Hematopoietic multipotent progenitor cell treated with erythropoietin and hydrocortisone succinate and interleukin-3 and kit ligand, for 4 days (in vitro differentiated cells): ENCODE measurements at regions not wholly inside any gene's neighbourhood (a gene's known extent, or its start where the extent isn't known, plus 50 kb on each side); places are given as distances from the start of the nearest gene placed in this dataset.
"Not testable (repeated sequence)": the region's sequence is repeated elsewhere in the genome, so short reads cannot be mapped to it uniquely, and the experiment has no call there.

Experiments
- DNase-seq: peaks from one replicate; pipeline ENCODE4 v3.0.0-alpha.2; 2015

- DNase-seq = no peak
These were observed 1260.3 kb downstream of the PLA2G4A start for GRCh38 chr1:188089015-188089414.

DNA sequence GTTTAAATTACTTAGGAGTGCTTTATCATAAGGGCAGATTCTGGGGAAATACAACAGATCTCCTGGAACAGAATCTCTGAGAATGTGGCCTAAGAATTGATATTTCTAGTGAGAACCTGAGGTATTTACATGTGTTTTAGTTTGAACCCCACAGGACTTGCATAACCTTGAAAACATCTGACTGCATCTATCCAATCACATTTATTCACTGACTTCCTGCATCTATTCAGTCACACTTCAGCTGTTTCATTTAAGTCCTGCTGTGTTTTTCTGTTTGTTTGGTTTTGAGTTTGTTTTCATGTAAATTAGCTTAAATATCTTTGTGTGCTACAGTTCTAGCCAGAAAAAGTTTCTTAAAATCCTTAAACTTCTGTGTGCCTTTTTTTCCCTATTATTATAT lies 1260.7 kb downstream of the PLA2G4A start:
- DNase-seq = no peak

- DNase-seq = no peak
These were observed 1267.8 kb downstream of the PLA2G4A start for GRCh38 chr1:188096521-188096920.

DNA sequence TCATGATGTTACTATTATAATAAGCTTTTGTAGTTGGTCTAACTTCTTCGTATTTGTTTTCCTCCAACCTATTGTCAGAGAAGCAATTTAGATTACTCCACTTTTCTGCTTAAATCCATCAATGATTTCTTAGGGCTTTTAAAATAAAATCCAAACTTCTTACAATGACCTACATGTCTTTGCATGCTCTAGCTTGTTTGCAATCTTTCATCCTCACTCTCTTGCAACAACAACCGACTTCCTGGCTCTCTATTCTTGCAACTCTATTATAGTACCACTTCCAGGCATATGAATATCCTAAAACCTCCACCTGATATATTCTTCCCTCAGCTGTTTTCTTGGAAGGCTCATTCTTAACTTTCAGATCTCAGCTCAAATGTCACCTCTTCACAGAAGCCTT lies 1288.7 kb downstream of the PLA2G4A start:
- DNase-seq = no peak

DNA sequence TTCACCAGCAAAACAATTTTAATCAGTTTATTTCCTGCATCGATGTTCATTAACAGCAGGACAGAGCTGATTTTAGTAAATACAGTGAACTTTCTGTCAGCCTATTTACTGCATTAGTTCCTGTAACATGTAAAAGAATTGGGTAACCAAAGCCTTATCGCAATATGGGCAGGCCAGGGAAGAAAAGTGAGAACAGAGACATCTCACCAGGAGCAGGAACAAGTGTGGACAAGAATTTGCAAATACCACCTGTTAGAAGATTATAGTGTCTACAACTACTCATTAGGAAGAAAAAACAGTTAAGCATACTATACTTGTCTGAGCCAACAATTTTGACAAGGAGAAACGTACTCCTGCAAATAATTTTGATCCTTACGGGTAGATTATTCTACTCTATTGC lies 1293.9 kb downstream of the PLA2G4A start:
- DNase-seq = no peak

DNA sequence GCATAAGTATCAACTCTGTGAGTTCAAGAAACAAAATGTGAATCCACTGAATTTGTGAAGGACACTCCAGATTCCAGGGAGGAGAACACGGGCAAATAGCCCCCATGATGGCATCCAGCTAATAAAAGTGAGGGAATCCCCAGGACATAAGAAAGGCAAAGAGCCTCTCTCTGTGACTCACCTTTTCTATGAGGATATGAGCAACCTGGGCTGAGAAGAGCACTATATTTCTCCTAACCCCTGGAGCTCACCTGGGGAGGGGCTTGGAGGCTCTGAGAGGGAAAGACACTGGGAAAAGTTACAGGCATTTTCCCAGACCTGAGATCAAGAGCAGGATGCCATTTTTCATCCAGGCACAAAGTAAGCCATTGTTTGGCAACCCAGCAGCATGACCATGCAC lies 1298.8 kb downstream of the PLA2G4A start:
- no peak for DNase-seq

GRCh38 chr1:188128761-188129160 lies 1300.0 kb downstream of the PLA2G4A start:
- DNase-seq = peak; percentile 4

- DNase-seq = no peak
These were observed 1301.4 kb downstream of the PLA2G4A start for GRCh38 chr1:188129856-188130838.

- DNase-seq = no peak
These were observed 1308.5 kb downstream of the PLA2G4A start for GRCh38 chr1:188137221-188137620.

GRCh38 chr1:188140958-188141357 lies 1312.2 kb downstream of the PLA2G4A start:
- no peak for DNase-seq

GRCh38 chr1:188154196-188154595 lies 1325.4 kb downstream of the PLA2G4A start:
- DNase-seq = no peak

DNA sequence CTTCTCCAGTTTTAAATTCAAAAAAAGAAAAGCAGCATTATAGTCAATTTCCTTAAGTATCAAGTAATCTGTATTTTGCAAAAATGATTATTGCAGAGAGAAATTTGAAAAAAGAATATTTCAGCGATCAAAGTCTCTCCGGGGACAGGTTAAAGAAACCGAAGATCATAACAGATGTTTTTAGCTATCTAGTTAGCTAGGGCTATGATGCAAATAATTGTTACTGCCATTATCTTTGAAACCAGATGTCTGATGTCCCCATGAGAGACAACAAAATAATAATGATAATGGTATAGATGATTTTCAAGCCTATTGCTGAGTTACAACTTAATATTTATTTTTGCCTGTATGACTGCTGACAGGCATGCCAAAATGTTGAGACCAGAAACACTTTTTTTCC lies 1326.0 kb downstream of the PLA2G4A start:
- DNase-seq = no peak

- DNase-seq = no peak
These were observed 1326.5 kb downstream of the PLA2G4A start for GRCh38 chr1:188155261-188155660.

DNA sequence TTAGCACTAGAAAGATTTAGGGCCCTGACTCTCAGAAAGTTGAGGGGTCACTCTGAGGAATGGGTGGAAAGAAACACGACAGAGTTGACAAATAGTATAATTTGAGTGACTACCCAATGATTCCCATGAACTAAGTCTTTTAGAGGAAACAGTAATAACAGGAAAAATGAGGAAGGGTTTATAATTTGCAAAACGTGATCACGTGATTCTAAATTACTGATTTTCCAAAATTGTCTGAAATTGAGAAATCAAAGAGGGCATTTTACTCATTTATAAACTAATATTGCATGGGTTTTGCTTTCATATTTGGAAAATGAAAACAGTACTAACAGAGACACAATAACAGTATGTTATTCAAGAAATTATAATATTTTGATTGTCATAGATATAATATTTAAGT lies 1335.7 kb downstream of the PLA2G4A start:
- DNase-seq = no peak

- no peak for DNase-seq
These were observed 1337.9 kb downstream of the PLA2G4A start for GRCh38 chr1:188166654-188167053.

DNA sequence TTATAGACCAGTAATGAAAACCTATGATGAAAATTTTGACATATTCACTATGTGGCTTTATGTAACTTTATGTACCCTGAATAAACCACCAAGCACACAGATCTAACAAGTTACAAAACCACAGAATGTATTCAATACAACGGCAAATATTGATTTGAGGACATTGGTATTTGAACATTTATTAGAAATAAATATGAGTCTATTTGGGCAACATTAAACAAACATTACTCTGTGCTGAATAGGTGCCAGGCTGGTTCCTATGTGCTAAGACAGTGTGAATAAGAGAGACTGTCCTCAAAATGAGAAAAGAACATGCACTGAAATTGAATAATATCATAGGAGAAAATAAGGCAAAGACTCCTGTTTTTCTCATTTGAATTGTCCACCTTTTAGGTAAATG lies 1341.2 kb downstream of the PLA2G4A start:
- DNase-seq = no peak

DNA sequence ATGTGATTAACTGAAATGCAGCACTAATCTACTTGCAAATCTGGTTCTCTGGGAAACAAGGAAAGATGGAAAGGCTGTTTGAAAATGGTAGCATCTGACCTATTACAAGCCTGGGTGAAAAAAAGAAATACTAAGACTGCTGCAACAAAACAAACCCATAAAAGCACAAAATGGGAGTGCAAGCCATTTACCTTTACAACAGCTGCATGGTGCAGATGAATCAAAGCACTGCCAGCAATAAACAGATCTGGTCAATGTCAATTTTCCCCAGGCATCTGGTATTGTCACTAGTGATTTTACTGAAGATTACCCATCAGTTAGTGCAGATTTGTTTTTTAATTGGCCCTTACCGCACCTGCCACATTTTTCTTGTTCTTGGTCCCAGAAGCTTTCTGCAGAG lies 1341.7 kb downstream of the PLA2G4A start:
- DNase-seq = no peak

- DNase-seq = no peak
These were observed 1342.2 kb downstream of the PLA2G4A start for GRCh38 chr1:188170935-188171334.

DNA sequence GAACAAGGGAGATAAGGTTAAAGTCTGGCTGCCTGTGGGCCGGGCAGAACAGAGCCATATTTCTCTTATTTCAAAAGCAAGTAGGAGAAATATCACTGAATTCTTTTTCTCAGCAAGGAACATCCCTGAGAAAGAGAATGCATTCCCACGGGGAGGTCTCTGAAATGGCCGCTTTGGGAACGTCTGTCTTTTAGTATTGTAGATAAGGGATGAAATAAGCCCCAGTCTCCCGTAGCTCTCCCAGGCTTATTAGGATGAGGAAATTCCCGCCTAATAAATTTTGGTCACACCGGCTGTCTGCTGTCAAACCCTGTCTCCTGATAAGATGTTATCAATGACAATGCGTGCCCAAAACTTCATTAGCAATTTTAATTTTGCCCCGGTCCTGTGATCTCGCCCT lies 1353.3 kb downstream of the PLA2G4A start:
- not testable (repeated sequence) for DNase-seq

- DNase-seq = peak; percentile 1
These were observed 1359.6 kb downstream of the PLA2G4A start for GRCh38 chr1:188188317-188188716.

DNA sequence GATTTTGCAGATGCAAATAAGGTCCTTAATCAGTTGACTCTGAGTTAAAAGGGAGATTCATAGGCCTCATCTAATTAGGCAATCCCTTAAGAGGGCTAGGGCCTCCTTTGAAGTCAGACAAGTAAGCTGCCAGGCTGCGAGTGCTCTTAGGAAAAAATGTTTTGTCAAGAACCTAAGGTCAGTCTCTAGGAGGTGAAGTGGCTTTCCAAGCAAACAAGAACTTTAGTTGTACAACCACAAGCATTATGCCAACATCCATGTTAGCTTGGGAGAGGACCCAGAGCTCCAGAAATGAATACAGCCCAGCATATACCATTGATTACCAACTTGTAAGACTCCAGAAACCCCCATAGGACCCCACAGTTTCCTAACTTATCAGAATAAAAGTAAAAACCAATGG lies 1366.2 kb downstream of the PLA2G4A start:
- no peak for DNase-seq

- no peak for DNase-seq
These were observed 1389.5 kb downstream of the PLA2G4A start for GRCh38 chr1:188218289-188218688.

GRCh38 chr1:188220051-188220450 lies 1391.3 kb downstream of the PLA2G4A start:
- DNase-seq = no peak

- DNase-seq = no peak
These were observed 1395.5 kb downstream of the PLA2G4A start for GRCh38 chr1:188224263-188224662.

GRCh38 chr1:188225975-188226374 lies 1397.2 kb downstream of the PLA2G4A start:
- no peak for DNase-seq
